HL-60 (cell line): ENCODE measurements at regions not wholly inside any gene's neighbourhood (a gene's known extent, or its start where the extent isn't known, plus 50 kb on each side); places are given as distances from the start of the nearest gene placed in this dataset.

Experiments used
- DNase-seq, 2 experiments: peaks; one replicate each; pipeline ENCODE4 v3.0.0-alpha.2; 2010 to 2020; ENCODE audit warnings: low read depth in 1 of 2, low spot score in 1 of 2
- H3K27ac ChIP-seq: fragments of 250-450 bp; sonication (Bioruptor Pico); replicated peaks from 2 replicates; pipeline ENCODE4 v1.5.1; 2020; ENCODE audit warnings: mild to moderate bottlenecking, moderate library complexity
- H3K27me3 ChIP-seq: fragments of 250-450 bp; sonication (Bioruptor Pico); 2 replicates; pipeline ENCODE4 v1.5.1; 2021; ENCODE audit warnings: mild to moderate bottlenecking, moderate library complexity; ENCODE audit not compliant: insufficient read depth, poor library complexity, severe bottlenecking
- H3K4me3 ChIP-seq: replicated peaks from 2 replicates; pipeline ENCODE4 v1.5.1; 2011; ENCODE audit warnings: mild to moderate bottlenecking, control low read depth, low read length; ENCODE audit not compliant: insufficient read depth
- GABPA ChIP-seq: IDR thresholded peaks from 2 replicates; pipeline ENCODE4 v1.6.1; 2012; ENCODE audit warnings: low read depth
- POLR2AphosphoS5 ChIP-seq: IDR thresholded peaks from 2 replicates; pipeline ENCODE4 v1.6.1; 2012; ENCODE audit warnings: low read depth
- REST ChIP-seq: IDR thresholded peaks from 2 replicates; pipeline ENCODE4 v1.6.1; 2012; ENCODE audit warnings: low read depth; ENCODE audit not compliant: insufficient replicate concordance
- SPI1 ChIP-seq: IDR thresholded peaks from 2 replicates; pipeline ENCODE4 v1.6.1; 2012; ENCODE audit warnings: low read depth, mild to moderate bottlenecking, borderline replicate concordance
- TF ChIP-seq, protein P1 (sequence below): IDR thresholded peaks from one replicate; pipeline ENCODE4 v1.5.1; 2011; ENCODE audit warnings: low read length, control low read depth, inconsistent platforms; ENCODE audit not compliant: insufficient read depth

DNA sequence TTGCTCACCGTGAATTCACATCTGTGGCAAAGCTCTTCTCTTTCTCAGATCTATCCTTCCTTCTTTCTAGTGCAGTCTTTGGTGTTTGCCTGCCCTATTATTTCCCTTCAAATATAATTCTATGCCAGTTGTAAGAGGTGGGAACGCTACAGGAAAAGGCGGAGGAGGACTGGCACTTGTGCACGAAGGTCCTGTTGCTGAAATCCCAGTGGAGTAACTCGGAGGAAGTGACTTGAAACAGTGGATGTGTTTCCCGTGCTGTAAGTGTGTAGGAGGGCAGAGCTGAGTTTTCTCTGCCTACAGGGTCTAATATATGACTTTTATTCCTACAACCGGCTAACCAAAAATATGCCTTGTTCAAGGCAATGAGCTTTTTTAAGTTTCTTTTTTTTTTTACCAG lies 754.8 kb downstream of the QKI start:
- H3K4me3 ChIP-seq, result no peak overlapping the region
- no peak overlapping the region for H3K27ac ChIP-seq
- no peaks in the 10 kb centered on the region for H3K27me3 ChIP-seq
- no peak for DNase-seq
- TF ChIP-seq GABPA (no peak), SPI1 (no peak), POLR2AphosphoS5 (no peak), REST (no peak)
- TF ChIP-seq, protein P1, sequence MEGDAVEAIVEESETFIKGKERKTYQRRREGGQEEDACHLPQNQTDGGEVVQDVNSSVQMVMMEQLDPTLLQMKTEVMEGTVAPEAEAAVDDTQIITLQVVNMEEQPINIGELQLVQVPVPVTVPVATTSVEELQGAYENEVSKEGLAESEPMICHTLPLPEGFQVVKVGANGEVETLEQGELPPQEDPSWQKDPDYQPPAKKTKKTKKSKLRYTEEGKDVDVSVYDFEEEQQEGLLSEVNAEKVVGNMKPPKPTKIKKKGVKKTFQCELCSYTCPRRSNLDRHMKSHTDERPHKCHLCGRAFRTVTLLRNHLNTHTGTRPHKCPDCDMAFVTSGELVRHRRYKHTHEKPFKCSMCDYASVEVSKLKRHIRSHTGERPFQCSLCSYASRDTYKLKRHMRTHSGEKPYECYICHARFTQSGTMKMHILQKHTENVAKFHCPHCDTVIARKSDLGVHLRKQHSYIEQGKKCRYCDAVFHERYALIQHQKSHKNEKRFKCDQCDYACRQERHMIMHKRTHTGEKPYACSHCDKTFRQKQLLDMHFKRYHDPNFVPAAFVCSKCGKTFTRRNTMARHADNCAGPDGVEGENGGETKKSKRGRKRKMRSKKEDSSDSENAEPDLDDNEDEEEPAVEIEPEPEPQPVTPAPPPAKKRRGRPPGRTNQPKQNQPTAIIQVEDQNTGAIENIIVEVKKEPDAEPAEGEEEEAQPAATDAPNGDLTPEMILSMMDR, result no peak

DNA sequence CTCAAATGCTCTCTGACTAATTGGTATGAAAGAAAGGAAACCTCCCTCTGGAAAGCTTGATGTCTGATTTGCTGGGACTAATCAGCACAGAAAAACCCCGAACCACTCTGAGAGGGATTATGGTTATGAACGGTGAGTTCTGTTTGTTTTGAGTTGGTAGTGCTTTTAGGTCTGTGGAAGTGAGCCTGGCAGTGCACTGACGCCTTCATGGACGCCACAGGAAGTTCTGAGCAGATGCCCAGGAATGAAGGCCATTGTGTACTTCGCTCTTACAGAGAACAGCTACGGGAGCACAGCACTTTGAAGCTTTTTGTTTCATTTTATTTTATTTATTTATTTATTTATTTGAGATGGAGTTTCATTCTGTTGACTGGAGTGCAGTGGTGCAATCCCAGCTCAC lies 754.1 kb downstream of the QKI start:
- TF ChIP-seq, protein P1, result no peak
- TF ChIP-seq POLR2AphosphoS5, result no peak
- no peak for TF ChIP-seq REST
- TF ChIP-seq SPI1, result no peak
- TF ChIP-seq GABPA, result no peak
- DNase-seq, result no peak
- H3K27me3 ChIP-seq, result no peaks in the 10 kb centered on the region
- H3K27ac ChIP-seq, result no peak overlapping the region
- no peak overlapping the region for H3K4me3 ChIP-seq

GRCh38 chr6:164167873-164168405 lies 753.4 kb downstream of the QKI start:
- no peak for TF ChIP-seq POLR2AphosphoS5
- TF ChIP-seq, protein P1, result no peak
- no peak for TF ChIP-seq SPI1
- TF ChIP-seq REST, result no peak
- TF ChIP-seq GABPA, result no peak
- DNase-seq, result no peak
- no peak overlapping the region for H3K27ac ChIP-seq
- no peak overlapping the region for H3K4me3 ChIP-seq
- H3K27me3 ChIP-seq, result no peaks in the 10 kb centered on the region
